NCI-H2029 treated with DMSO at 0.1 percent for 48 hours (cell line): ENCODE measurements at regions not wholly inside any gene's neighbourhood (a gene's known extent, or its start where the extent isn't known, plus 50 kb on each side); places are given as distances from the start of the nearest gene placed in this dataset.
A peak's percentile ranks its signal among the peaks of the same experiment; 100 is the strongest.
"Not testable (repeated sequence)": the region's sequence is repeated elsewhere in the genome, so short reads cannot be mapped to it uniquely, and the experiment has no call there.

Experiments
- DNase-seq: peaks from one replicate; lab custom pipeline; 2025; lab: John Stamatoyannopoulos, UW

DNA sequence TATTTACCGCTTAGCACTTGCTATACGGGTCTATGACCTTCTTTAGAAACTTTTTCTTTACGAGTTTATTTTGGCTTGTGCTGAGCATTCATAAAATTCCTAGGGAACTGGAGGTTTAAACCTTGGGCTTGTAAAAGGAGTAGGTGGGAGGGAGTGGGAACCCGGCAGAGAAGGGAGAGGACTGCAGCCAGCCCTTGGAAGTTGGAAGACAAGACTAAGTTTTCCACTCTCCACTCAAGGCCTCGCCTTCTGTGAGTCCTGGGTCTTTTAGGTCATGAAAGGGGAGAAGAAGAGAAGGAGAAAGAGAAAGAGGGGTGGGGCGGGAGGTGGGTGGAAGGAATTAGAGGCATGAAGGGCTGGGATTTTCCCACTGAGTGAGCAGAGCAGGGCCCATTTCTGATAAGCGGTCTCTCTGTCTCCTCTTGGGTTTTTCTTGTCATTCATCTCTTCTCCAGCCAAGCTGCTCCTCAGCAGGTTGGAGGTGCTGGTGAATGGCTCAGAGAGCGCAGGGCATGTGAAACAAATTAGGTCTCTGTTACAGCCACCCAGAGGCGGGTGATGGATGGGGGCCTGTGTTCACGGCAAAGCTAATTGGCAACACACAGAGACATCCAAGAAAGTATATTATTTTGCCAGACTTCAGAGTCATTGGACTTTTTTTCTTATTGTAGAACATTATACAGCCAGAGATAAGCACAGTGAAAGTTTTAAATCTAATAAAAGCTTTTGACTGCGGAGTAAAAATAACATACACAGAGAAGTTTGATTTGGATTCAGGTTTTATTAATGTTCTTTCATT is 247.3 kb downstream of the FOXD2 start:
- no peak for DNase-seq

DNA sequence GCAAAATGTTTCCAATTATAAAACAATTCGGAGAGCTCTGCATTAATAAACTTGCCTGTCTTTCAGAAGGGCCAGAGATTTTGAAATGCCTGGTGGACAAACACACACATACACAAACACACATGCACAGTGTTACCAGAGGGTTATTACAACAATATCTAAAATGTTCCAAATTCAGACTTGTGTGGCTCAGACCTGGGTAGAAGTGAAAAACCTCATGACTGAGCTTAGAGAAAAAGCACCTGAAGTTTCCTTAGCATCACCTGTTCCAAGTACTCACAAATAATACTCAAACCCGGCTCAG is 247.9 kb downstream of the FOXD2 start:
- no peak for DNase-seq

DNA sequence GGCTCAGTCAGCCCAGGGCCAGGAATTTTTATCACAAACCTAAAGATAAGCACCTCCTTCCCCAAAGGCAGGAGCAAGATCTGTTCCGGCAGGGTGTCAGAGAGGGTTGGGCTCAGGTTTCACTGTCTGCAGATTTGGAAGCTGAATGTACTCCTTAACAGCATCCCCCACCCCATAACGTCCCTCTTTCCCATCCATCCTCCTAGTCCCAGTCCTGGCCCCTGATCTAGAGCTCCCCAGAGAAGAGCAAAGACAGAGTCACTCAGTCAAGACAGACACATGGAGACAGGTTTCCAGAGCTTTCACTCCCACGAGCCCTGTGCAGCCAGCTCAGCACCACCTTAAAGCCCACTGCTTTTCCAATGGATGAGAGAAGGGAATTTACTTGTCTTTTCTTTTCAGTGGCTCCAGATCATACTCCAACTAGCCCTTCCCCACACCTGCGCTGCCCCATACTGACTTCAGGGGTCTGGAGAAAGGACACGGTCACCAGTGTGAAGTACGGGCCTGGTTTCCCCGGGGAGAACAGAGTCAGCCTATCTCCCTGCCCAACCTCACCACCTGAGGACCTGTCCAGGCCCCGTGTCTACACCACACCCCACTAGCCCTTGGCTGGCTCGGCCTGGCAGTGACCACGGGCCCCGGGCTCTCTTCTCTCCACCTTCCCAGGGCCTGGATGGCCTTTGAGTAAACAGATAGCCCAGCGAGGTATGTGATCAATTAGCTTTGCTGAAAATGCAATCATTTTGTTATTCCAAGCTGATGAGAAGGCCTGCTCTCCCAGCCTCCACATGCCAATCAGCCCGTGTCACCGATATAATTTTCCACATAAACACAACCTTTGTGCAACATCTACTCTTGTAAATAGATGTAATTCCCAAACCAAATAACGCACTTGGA is 249.1 kb downstream of the FOXD2 start:
- no peak for DNase-seq

DNA sequence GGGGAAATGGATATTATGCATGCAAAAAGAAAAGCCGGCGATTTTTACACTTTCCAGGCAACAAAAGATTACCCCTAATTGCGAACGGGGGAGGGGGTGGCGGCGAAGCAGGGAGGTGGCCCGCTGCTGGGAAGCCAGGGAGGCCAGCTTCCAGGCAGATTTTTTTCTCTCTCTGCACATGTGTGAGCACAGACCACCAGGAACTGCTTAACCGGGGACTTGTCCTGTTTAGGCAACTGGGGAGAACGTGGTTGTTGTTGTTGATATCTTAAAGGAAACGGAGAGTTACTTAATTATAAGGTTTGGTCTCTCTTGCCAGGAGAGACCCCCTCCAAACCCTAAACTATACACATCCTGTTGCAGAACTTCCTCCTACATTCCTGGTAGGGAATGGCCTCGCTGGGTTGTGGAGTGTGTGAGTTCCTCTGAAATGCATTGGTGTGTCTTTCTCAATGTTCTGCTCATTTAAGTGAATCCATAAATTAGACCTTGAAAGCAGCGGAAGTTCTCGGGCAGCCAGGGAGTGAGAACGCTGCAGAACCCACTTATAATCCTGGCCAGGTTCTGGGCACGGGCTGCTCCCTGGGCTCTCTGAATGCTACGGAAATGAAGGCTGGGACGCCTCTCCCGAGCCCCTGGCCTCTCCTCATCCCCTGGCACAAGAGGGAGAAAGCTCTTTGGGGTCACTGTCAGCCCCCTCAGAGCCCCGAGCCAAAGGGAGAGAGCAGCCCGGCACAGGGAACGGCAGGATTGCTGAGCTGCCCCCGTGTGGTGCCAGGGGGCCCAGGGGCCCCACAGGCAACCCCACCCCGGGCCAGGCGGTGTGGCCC is 250.0 kb downstream of the FOXD2 start:
- no peak for DNase-seq

DNA sequence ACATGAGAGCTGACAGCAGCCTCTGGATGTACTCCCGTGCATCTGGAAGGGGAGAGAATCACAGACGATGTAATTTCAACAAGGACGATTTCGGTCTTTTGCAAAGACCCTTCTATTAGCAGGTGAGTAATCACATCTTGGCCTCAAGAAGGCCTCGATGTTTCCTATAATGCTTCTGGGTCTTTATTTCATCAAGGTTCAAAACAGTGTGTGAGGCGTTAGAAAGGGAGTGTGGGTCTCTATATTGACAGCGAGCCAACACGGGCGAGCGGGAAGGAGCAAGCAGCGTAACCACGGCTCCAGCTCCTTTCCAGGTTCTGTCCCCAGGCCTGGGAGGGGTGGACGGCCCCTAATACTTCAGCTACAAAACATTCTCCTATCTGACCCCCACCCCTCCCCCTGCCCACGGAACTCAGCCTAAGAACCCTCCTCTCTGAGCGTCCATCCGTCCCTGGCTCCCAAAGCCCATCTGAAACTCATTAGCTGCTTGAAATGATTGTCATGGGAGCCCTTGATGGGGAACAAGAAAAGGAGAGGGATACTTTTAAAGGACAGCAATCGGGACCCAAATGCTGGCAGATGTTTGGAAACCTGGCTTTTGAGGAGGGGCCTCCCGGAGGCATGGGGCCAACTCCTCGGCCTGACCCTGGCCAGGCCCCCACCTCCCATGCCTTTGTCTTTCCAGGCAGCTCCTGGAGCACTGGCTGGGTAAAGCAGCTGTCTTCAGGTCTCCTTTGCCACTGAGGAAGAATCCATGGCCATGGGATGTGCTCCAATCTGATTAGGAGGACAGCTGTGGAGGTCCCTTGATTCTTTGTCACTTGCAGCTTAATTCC is 250.8 kb downstream of the FOXD2 start:
- no peak for DNase-seq

DNA sequence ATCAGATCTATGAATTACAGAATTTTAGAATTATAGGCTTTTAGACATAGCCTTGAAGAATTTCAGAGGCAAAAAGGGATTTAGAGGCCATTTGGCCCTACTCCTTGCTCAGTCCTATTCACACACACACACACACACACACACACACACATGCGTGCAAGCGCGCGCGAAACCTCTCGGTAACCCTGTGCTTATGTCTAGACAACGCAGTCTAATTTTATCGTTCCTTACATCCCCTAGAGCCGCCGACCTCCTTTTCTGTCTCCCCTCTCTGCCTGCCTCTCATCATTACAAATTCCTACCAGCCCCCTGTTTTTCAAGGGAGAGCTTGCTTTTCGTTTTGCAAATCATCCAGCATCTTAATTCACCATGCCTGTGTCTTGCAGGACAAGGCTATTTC is 252.1 kb downstream of the FOXD2 start:
- DNase-seq: no peak

DNA sequence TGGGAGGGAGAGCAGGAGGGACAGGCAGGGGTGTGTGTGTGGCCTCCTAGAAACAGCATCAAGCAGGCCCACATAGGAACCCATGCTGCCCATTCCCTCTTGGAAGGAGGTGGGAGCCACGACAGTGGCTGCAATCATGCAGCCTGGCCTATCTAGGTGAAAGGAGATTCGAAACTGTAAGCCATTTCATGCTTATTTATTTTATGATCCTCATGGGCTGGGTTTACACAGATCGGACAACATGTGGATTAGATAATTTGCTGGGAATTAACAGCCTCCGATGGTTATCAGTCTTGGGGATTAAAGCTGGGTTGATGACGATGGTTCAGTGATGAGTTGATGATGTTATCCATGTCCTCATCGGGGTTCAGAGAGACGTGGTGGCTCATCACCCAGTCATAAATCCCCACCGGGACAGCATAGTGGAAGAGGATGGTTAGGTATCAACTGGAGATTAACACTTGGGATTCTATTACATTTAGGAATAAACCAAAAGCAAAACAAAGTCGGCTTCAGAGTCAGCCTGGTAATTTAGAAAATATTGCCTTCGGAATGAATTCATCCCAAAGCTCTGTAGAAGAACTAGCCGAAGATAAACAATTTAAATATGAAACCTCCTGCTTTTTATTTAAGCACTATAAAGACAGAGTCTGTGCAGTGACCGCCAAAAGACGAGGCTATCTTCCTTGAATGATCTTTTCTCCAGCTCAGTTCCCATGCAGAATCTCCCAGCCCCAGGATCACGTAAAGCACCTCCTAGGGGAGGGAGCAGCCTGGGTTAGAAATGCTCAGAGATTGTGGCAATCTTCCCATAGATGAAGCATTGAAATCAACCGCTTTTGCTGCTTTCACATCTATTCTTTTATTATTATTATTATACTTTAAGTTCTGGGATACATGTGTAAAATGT is 252.8 kb downstream of the FOXD2 start:
- no peak for DNase-seq

DNA sequence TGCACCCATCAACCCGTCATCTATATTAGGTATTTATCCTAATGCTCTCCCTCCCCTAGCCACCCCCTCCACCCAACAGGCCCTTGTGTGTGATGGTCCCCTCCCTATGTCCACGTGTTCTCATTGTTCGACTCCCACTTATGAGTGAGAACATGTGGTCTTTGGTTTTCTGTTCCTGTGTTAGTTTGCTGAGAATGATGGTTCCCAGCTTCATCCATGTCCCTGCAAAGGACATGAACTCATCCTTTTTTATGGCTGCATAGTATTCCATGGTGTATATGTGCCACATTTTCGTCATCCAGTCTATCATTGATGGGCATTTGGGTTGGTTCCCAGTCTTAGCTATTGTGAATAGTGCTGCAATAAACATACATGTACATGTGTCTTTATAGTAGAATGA is 253.4 kb downstream of the FOXD2 start:
- DNase-seq: not testable (repeated sequence)

DNA sequence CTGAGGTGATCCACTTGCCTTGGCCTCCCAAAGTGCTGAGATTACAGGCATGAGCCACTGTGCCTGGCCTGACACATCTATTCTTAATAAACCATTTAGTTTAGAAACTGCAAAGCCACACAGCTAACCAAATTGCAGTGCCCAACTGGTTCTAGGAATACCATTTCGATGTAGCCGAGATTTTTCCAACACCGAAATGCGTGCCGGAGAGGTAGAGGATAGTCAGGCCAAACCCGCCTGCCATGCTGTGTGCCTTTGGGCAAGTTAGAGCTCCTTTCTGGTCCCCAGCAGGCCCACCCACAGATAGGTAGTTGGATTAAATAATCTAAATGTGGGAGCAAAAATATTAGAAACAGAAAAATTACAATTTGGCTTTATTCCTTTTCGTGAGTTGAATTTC is 254.4 kb downstream of the FOXD2 start:
- DNase-seq: no peak

DNA sequence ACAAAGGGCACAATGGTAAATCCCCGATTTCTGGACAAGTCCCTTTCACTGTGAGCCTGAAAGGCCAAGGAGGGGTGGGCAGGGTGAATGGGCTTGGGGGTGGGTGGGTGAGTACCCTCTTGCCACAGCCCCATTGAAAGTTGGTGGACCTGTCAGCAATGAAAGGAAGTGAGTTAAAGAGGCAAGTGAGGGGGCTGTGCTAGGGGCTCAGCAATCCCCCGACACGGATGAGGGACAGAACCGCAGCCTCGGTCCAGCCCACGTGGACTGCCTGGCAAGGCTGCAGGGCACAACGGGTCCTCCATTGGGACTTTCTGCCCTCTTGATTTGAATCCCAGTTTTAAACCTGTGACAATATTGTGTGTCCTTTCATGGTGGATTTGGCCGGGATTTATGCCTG is 255.3 kb downstream of the FOXD2 start:
- no peak for DNase-seq

DNA sequence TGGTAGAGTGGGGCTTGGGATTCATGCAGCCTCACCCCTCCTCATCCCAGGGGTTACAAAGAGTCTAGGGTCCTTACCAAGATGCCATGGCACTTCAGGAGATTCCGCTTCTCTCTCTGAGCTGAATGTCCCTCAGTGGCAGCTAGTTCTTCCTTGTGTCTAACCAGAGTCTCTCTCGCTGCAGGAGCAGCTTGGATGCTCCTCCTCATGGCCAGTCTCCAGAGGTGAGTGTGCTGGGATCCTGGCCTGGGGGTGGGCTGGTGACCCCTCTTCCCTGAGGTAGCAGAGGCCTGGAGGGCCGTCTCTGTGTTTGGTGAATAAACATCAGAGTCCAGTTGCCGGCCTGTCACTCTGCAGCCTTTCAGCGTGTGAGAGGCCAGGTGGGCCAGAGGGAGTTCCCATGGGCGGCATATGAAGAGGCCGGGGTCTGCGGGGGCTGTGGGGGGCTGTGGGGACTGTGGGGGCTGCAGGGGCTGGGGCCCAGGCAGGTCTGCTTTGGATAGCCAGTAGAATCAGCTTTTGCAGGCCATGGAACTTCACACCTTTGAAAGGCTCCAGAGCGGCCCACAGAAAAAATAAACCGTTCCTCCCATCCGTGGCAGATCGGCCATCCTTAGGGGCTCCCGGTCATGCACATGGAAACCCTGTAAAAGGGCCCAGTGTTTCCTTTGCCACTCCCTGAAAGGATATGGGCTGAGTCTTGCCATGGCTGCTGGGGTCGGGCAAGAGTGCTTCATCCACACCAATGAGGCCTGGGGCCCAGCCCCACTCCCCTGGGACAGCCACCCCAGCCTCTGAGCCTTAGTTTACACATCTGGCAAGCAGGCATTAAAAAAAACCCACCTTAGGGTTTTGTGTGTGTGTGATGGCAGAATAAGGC is 256.4 kb downstream of the FOXD2 start:
- DNase-seq: no peak

DNA sequence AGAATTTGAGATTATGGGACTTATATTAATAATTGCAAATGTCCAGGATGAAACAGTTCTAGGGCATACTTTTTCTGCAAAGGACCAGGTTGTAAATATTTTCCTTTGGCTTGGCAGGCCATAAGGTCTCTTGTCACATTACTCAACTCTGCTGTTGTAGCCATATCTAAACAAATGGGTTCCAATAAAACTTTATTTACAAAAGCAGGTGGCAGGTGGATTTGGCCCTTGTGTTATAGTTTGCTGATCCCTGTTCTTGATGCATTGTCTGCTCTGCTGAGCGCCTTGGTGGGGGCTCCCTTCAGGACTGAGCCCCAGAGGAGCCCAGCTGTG is 258.5 kb downstream of the FOXD2 start:
- peak; percentile 95 for DNase-seq

DNA sequence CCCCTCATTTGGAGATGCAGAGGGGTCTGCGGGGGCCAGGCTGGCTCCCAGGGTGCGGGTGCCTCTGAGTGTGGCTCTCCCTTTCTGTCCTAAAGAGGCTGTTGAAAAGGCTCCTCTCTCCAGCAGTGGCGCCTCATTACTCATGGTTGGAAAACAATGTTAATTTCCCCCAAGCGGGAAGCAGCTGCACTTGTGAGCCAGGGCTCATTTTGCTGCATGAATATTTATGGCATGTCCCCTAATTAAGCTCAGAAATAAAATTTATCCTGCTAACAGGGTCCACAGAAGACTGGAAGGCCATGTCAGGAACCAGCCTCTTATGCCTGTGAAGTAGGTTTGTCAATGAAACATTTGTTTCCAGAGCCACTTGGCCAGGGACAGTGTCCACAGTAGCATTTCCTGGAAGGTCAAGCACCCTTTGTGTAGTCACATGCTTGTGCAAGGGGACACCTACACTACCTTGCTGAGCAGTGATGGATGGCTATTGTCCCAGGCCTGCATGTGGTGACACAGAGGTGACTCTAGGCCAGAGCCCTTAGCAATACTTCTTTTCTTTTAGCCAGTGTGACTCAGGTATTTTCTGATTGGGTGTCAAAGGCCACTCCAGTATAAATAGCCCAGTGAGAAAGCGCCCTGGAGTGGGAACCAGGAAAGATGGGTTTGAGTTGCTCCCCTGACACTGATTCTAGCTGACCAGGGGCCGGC is 259.0 kb downstream of the FOXD2 start:
- DNase-seq: peak; percentile 98

DNA sequence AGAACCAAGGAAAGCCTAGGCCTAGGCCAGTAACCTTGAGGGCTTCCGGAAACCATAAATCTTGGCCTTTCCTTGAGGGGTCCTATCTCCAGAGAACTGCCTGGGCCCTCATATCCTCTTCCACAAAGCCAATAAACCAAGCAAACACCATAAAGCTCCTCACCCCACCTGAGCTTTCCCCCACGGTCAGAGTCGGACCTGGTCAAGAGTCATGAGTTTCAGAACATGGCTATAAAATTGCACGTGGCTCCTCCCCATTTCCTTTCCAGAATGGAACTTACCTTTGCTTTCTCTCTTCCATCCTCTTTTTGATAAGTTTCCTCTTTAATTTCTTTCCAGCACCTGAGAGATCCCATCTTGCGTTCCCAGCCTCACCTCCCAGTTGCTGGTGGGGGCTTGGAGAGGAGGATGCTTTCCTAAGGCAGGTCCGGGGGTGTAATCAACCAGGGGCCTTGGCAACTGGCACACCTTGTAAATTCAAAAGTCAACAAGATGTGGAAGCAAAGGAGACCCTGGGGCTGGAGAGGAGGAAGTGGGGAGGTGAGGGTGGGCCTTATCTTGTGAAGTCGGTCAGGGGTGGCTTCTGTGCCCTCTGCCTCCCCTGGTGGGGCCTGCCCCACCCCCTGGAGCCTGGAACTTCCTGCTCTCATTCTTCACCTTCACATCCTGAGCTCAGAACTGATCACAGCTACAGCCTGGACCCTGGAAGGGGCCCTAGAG is 259.9 kb downstream of the FOXD2 start:
- DNase-seq: peak; percentile 45

DNA sequence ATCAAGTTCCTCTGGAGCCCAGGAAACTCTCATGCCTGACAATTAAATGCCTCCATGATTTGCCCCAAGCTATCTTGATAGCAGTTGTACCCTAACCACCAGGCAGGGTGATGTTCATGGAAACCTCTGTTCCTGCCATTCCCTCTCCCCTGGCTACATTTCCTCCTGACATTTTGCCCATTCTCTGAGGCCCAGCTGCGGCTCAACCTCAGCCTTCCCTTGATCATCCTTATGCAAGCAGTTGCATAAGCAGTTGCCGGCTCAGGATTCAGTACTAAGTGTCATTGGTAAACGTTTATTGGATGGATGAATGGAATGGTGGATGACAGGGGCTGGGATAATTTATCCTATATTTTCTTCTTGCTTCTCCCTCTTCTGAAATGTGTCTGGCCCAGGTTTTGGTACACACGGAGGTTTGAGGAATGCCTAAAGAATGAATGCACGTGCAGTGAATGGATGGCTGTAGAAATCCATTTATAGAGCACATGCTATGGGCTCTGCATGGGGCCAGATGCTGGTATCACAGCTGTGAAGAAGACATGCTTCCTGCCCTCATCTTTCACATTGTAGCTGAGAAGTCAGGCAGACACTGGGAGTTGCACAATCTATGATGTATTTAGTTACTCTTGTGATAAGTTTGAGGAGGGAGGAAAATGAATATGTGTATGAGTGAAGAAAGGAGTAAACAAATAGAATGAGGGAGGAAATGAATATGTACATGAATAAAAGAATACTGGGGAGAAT is 261.8 kb downstream of the FOXD2 start:
- no peak for DNase-seq

DNA sequence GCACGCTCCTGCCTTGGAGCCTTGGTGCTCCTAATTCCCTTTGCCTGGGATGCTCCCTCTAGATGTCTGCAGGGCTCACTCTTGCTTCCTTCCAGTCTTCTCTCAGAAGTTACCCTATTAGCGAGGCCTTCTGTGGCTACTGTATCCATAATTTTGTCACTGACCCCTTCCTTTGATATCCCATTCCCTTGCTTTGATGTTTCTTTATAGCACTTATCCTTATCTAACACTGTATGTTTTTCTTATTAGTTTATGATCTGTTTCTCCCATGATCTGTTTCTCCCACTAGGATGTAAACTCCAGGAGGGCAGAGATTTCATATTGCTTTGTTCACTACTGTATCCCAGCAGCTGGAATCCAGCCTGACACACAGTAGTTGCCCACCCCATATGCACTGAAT is 263.4 kb downstream of the FOXD2 start:
- DNase-seq: no peak

DNA sequence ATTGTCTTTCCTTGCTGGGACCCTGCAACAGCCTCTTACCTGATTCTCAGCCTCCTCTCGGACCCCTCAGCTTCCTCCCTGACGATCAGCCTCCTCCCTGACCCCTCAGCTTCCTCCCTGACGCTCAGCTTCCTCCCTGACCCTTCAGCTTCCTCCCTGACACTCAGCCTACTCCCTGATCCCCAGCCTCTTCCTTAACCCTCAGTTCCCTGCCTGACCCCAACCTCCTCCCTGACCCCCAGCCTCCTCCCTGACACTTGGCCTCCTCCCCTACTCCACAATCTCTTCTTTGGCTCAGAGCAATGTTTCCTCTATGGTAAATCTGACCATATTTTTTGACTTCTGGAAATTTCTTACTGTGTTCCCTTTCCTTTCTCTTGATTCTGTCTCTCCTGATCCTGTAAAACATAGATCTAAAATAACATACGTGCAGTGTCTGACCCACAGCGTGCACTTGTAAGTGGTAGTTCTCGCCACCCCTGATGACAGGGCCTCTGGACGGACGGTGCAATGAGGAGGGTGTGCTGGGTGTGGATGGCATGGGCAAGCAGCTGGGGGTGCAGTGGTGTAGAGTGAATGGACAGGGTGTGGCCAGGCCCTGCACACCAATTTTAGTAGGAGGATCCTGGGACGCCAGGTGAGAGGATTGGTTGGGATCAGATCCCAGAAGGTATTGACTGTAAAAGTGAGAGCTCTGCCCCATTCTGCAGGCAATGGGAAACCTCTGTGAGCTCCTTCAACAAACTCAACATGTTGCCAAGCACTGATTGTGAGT is 264.1 kb downstream of the FOXD2 start:
- DNase-seq: no peak
